Mesothelial cell of epicardium (in vitro differentiated cells): ENCODE measurements at regions not wholly inside any gene's neighbourhood (a gene's known extent, or its start where the extent isn't known, plus 50 kb on each side); places are given as distances from the start of the nearest gene placed in this dataset.

Experiments
- DNase-seq, 2 experiments: peaks; one replicate each; pipeline ENCODE4 v3.0.0; 2021; ENCODE audit warnings: low spot score in 2 of 2; ENCODE audit not compliant: unreplicated experiment in 2 of 2
- H3K27ac Mint-ChIP-seq: 2 replicates; pipeline ENCODE4 v1.8.0; 2021; ENCODE audit warnings: mixed read lengths
- H3K27me3 Mint-ChIP-seq: 2 replicates; pipeline ENCODE4 v1.8.0; 2021; ENCODE audit warnings: low read depth, mixed read lengths
- H3K36me3 Mint-ChIP-seq: 2 replicates; pipeline ENCODE4 v1.8.0; 2021; ENCODE audit warnings: mixed read lengths
- H3K4me1 Mint-ChIP-seq: 2 replicates; pipeline ENCODE4 v1.8.0; 2021; ENCODE audit warnings: mixed read lengths
- H3K4me3 Mint-ChIP-seq: 2 replicates; pipeline ENCODE4 v1.8.0; 2021; ENCODE audit warnings: mild to moderate bottlenecking, moderate library complexity, mixed read lengths
- H3K9me3 Mint-ChIP-seq: 2 replicates; pipeline ENCODE4 v1.8.0; 2021; ENCODE audit warnings: mixed read lengths
- TF ChIP-seq, protein P1 (sequence below): fragments of 200-600 bp; sonication (generic); IDR thresholded peaks from one replicate; pipeline ENCODE4 v1.5.0; 2021; ENCODE audit warnings: antibody characterized with exemption; ENCODE audit not compliant: unreplicated experiment

GRCh38 chr11:134559602-134559962 lies 147.5 kb upstream of the B3GAT1 start:
- no peak overlapping the region for H3K27ac Mint-ChIP-seq
- TF ChIP-seq, protein P1, sequence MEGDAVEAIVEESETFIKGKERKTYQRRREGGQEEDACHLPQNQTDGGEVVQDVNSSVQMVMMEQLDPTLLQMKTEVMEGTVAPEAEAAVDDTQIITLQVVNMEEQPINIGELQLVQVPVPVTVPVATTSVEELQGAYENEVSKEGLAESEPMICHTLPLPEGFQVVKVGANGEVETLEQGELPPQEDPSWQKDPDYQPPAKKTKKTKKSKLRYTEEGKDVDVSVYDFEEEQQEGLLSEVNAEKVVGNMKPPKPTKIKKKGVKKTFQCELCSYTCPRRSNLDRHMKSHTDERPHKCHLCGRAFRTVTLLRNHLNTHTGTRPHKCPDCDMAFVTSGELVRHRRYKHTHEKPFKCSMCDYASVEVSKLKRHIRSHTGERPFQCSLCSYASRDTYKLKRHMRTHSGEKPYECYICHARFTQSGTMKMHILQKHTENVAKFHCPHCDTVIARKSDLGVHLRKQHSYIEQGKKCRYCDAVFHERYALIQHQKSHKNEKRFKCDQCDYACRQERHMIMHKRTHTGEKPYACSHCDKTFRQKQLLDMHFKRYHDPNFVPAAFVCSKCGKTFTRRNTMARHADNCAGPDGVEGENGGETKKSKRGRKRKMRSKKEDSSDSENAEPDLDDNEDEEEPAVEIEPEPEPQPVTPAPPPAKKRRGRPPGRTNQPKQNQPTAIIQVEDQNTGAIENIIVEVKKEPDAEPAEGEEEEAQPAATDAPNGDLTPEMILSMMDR, result no peak
- peak in 1 of 2 experiments; percentile 35 for DNase-seq
- H3K4me3 Mint-ChIP-seq, result no peak overlapping the region
- no peaks in the 10 kb centered on the region for H3K27me3 Mint-ChIP-seq
- no peaks in the 10 kb centered on the region for H3K9me3 Mint-ChIP-seq
- H3K4me1 Mint-ChIP-seq, result peaks cover 33% of the 10 kb centered on the region
- H3K36me3 Mint-ChIP-seq, result no peaks in the 10 kb centered on the region

DNA sequence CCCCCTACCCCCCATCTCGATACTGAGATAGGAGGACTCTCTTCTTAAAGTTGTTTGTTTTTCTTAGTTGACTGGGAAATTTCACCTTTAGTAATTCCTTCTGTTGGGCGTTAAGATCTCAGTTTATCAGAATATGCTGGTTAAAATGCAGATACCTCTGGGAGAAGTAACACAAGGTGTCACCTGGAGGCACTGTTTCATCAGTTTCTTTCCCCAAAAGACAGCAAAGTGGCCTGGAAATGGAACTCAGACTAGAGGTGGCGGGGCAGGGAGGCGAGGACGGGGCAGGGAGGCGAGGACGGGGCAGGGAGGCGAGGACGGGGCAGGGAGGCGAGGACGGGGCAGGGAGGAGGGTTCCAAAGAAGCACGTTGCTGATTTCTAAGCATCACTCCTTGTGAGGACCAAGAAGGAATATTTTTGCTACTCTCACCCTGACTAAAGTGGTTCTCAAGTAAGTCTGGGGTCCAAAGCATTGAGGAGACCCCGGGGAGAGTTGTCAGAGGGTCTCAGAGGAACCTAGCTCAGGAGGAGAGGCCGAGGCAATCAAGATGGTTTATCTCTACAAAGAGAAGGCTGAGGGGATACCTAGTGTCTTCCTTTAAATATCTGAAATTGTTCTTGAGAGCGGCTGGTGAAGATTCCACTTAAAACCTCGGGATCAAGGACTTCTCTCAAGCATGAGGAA lies 147.0 kb upstream of the B3GAT1 start:
- Mint-ChIP-seq H3K9me3 (no peaks in the 10 kb centered on the region), H3K36me3 (no peaks in the 10 kb centered on the region), H3K4me3 (no peak overlapping the region), H3K27ac (no peak overlapping the region), H3K27me3 (no peaks in the 10 kb centered on the region), H3K4me1 (peaks cover 33% of the 10 kb centered on the region)
- no peak for DNase-seq
- TF ChIP-seq, protein P1, result no peak

GRCh38 chr11:134558258-134558835 lies 146.3 kb upstream of the B3GAT1 start:
- no peak overlapping the region for H3K27ac Mint-ChIP-seq
- TF ChIP-seq, protein P1, result no peak
- no peaks in the 10 kb centered on the region for H3K9me3 Mint-ChIP-seq
- H3K4me1 Mint-ChIP-seq, result peaks cover 33% of the 10 kb centered on the region
- H3K36me3 Mint-ChIP-seq, result no peaks in the 10 kb centered on the region
- H3K4me3 Mint-ChIP-seq, result no peak overlapping the region
- DNase-seq, result peak in 1 of 2 experiments; percentile 19
- H3K27me3 Mint-ChIP-seq, result no peaks in the 10 kb centered on the region

DNA sequence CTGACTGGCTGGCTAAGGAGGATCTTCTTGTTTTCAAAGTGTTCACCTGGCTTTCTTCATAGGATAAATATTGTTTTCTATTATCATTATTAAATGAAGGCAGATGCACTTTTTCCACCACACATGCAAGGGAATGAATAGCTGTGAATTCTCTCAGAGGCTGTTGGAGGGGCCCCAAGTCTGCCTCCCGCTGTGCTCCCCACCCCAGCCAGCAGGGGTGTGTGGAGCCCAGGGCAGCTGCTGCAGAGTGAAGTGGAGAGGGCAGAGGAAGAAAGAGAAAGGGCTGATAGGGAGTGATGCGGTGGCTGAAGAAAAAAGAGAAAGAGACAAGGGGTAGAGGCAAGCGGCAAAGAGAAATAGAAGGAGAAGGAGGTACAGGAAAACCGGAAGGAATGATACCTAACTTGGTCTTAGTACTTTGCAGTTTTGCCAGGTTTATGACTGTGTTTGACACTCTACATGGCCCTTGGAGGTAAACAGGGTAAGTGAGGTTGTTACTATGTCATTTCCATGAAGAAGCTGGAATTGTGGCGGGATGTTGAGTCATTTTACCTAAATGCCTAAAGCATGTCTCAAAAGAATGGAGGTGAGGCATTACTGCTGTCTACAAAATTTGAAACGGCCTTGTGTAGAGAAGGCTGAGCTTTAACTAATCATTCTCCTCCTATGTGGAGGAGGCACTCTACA lies 145.7 kb upstream of the B3GAT1 start:
- no peak for DNase-seq
- Mint-ChIP-seq H3K27me3 (no peaks in the 10 kb centered on the region), H3K4me1 (peaks cover 30% of the 10 kb centered on the region), H3K9me3 (no peaks in the 10 kb centered on the region), H3K4me3 (no peak overlapping the region), H3K27ac (no peak overlapping the region), H3K36me3 (no peaks in the 10 kb centered on the region)
- TF ChIP-seq, protein P1, result no peak

GRCh38 chr11:134556186-134556585 lies 144.1 kb upstream of the B3GAT1 start:
- Mint-ChIP-seq H3K27me3 (peaks cover 3% of the 10 kb centered on the region), H3K27ac (no peak overlapping the region), H3K9me3 (peaks cover 3% of the 10 kb centered on the region), H3K36me3 (no peaks in the 10 kb centered on the region), H3K4me1 (peaks cover 18% of the 10 kb centered on the region), H3K4me3 (no peak overlapping the region)
- TF ChIP-seq, protein P1, result no peak
- peak in 1 of 2 experiments; percentile 16 for DNase-seq
